UCSD-AML1 (cell line): ENCODE measurements at regions not wholly inside any gene's neighbourhood (a gene's known extent, or its start where the extent isn't known, plus 50 kb on each side); places are given as distances from the start of the nearest gene placed in this dataset.
"Not testable (repeated sequence)": the region's sequence is repeated elsewhere in the genome, so short reads cannot be mapped to it uniquely, and the experiment has no call there.

Experiments used
- DNase-seq: peaks from one replicate; lab custom pipeline; 2025; ENCODE audit not compliant: unreplicated experiment; lab: John Stamatoyannopoulos, UW

GRCh38 chr16:16448423-16448822 is 69.5 kb downstream of the NPIPA7 start:
- DNase-seq: not testable (repeated sequence)

DNA sequence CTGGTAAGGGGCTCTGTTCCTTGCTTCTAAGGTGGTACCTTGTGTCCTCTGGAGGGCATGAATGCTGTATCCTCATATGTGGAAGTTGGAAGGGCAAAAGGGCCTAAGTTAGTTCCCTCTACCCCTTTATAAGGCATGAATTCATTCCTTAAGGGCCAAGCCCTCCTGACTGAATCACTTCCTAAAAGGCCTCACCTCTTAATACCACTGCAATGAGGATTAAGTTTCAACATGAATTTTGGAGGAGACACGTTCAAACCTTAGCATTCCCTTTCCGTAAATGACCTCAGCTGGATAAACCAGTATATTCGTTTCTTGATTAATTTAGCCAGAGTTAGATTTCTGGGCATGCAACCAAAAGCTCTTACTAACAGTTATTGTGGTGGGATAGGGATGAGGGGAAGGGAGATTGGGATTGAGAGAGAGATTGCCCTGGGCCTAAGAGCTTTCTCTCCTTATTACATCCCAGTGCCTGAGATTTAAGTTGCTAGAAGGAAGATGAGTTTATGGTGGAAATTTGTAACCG is 70.8 kb downstream of the NPIPA7 start:
- DNase-seq: not testable (repeated sequence)

GRCh38 chr16:16451721-16452410 is 72.9 kb downstream of the NPIPA7 start:
- DNase-seq: not testable (repeated sequence)

DNA sequence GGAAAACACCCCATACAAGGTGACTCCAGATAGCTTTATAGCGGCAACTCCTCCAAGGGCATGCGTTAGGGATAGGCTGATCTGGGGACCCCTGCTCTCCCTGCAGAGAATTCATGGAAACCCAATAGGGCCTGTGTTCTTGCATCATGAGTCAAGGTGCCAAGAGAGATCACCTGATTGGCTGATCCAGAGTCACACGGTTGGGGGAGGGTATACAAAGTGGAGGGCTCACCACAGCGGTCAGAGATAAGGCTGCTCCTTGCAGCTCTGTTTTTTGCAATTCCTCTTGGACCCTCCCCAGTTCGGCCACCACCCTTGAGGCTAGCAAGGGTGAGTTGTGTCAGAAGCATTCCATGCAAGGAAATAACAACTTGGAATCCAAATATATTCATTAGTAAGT is 79.6 kb downstream of the NPIPA7 start:
- not testable (repeated sequence) for DNase-seq

- not testable (repeated sequence) for DNase-seq
Measured at GRCh38 chr16:16463792-16464191, 84.9 kb downstream of the NPIPA7 start.

DNA sequence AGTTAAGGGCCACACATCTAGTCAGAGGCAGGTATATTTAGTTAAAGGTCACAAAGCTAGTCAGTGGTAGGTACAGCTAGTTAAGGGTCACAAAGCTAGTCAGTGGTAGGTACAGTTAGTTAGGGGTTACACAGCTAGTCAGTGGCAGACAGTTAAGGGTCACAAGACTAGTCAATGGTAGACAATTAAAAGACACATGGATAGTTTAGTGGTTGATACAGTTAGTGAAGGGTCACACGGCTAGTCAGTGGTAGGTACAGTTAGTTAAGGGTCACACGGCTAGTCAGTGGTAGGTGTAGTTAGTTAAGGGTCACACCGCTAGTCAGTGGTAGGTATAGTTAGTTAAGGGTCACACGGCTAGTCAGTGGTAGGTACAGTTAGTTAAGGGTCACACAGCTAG is 110.0 kb downstream of the NPIPA7 start:
- DNase-seq: not testable (repeated sequence)

DNA sequence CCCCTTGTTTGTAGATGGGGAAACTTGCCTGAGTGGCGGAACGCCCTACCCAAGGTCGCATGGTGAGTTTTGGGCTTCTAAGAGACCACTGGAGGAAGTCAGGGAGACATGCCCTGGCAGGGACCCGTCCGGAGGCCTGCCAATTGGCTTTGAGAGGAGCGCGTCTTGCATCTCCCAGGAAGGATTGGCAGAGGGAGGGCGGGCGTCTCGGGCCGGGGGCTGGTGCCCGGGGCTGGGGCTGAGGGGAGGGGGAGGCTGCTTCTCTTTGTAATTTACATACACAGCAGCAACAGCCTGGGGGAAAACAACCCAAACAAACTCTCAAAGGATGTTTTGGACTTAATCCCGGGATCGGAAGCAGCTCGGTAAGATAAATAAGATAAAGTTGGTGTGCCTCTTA is 110.5 kb downstream of the NPIPA7 start:
- DNase-seq: not testable (repeated sequence)

- not testable (repeated sequence) for DNase-seq
Measured at GRCh38 chr16:16494114-16494513, 115.2 kb downstream of the NPIPA7 start.

DNA sequence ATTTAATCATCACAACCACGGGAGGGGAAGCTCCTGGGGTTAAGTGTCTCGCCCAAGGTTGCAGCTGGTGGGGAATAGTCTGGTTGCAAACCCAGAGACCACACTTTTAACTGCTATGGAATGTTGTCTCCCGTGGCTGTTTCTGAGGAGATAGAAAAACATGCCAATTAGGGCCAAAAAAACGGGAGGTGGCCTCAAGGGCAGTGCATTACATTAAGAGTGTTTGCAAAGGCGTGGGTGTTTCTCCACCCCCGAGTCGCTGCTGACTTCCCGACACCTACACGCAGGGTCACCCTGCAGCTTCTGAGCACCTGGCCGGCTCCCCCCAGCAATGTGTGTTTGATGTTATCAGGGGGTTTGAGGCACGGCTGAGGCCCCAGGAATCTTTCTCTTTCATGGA is 116.1 kb downstream of the NPIPA7 start:
- not testable (repeated sequence) for DNase-seq

DNA sequence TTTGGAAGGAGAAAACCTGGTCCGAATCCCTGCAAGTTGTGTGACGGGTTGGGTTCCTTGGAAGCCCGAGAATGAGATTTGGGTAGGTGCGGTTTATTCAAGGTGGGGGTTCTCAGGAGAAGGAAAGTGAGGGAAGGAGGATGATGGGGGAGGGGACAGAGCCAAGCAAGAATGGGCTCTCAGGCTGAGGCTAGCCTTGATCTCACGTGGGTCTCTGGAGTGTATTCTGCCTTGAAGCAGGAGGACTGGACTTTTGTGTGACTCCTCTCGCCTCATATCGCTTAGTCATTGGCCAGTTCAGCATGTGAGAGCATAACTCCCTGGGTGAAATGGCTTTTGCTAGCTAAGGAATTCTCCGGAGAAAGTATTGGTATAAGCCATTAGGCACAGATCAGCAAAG is 120.9 kb downstream of the NPIPA7 start:
- DNase-seq: not testable (repeated sequence)

DNA sequence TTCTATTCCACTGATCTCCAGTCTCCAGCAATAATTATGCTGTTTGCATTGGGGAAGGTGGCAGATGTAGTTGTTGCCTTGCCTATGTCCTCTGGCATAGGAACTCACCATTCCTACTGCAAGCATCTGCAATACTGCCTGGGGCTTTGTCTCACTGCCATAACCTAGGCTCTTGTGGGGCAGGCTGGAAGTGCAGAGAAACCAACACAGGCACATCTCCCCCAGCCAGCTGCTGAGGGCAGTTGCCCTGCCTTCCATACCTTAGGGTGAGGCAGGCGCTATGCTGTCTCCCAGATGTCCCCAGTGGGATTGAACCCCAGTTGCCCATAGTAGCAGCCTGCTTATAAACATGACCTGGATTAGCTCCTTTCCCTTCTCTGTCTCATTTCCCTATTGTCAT is 128.1 kb downstream of the NPIPA7 start:
- not testable (repeated sequence) for DNase-seq

- not testable (repeated sequence) for DNase-seq
Measured at GRCh38 chr16:16508344-16508743, 129.4 kb downstream of the NPIPA7 start.

- not testable (repeated sequence) for DNase-seq
Measured at GRCh38 chr16:16519395-16519794, 140.5 kb downstream of the NPIPA7 start.

- DNase-seq: not testable (repeated sequence)
Measured at GRCh38 chr16:16521239-16522002, 142.5 kb downstream of the NPIPA7 start.

- not testable (repeated sequence) for DNase-seq
Measured at GRCh38 chr16:16526998-16527397, 148.1 kb downstream of the NPIPA7 start.

DNA sequence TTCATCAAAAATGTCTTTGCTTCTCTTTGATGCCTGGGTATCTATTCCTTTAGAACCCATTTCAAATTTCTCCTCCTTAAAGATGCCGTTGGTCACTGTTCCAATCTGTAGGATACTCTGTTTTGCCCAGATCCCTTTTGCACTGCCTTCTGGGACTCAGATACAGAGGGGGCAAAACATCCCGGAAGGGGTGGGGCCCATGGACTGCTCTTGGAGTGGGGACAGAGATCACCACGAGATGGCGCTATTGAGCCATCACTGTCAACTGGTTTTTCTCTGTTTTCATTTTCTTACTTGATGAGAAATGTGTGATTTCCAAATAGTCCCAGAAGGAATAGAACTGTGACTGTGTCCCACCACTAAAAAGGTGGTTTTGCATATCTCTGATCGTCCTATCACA is 151.8 kb downstream of the NPIPA7 start:
- DNase-seq: not testable (repeated sequence)

GRCh38 chr16:16535565-16535964 is 156.6 kb downstream of the NPIPA7 start:
- DNase-seq: not testable (repeated sequence)

DNA sequence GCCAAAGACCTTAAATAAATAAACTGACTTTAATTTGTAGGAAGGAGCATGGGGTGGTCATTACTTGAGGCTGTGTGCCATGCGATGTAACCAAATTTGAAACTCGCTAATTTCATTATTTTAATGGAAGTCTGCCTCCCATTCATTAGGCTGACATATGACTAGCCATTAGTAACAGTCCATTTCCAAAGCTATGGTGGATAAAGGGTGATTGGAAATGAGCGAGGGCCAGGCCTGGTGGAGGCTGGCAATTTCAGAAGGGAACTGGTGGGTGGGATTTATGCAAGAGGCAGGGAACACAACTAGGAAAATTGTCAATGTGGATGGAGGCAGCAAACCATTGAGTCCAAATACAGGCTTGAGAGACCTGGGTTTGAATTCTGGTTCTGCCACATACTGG is 157.2 kb downstream of the NPIPA7 start:
- DNase-seq: not testable (repeated sequence)

- not testable (repeated sequence) for DNase-seq
Measured at GRCh38 chr16:16549710-16550109, 170.8 kb downstream of the NPIPA7 start.

DNA sequence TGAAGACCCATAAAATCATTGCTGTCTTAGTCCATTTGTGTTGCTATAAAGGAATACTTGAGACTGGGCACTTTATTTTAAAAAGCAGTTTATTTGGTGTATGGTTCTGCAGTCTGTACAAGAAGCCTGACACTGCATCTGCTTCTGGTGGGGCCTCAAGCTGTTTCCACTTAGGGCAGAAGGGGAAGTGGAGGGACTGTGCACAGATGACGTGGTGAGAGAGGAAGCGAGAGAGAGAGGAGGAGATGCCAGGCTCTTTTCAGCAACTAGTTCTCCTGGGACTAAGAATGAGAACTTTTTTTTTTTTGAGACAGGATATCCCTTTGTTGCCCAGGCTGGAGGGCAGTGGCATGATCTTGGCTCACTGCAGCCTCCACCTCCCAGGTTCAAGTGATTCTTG is 171.9 kb downstream of the NPIPA7 start:
- DNase-seq: not testable (repeated sequence)

GRCh38 chr16:16552819-16553340 is 173.9 kb downstream of the NPIPA7 start:
- not testable (repeated sequence) for DNase-seq
